GM12878 (cell line): ENCODE measurements at regions not wholly inside any gene's neighbourhood (a gene's known extent, or its start where the extent isn't known, plus 50 kb on each side); places are given as distances from the start of the nearest gene placed in this dataset.

Experiments used
- ATAC-seq: fragments of 200-7000 bp; cut with Tn5 transposase; 3 replicates; pipeline ENCODE4 v1.9.1; 2020; ENCODE audit warnings: mild to moderate bottlenecking, moderate library complexity
- BruUV-seq: library from RNA; stranded (reverse); fragments of 400-500 nt; replicated peaks from 2 replicates; lab custom pipeline; 2021; lab: Mats Ljungman, UMichigan
- CTCF ChIA-PET: fragments of 300-600 bp; sonication (Branson Sonifier 250); formaldehyde crosslinking; extraction: SDS; loops from one replicate; lab custom pipeline; 2021; ENCODE audit warnings: inconsistent platforms; lab: Yijun Ruan, JAX
- POLR2A ChIA-PET: fragments of 350-600 bp; formaldehyde crosslinking; extraction: SDS; loops from one replicate; lab custom pipeline; 2021; ENCODE audit warnings: inconsistent platforms; lab: Charles Lee
- RAD21 ChIA-PET: fragments of 300-600 bp; sonication (Branson Sonifier 250); formaldehyde crosslinking; loops from one replicate; lab custom pipeline; 2023; ENCODE audit warnings: antibody characterized with exemption; ENCODE audit not compliant: unreplicated experiment; lab: Charles Lee
- SMC1A ChIA-PET: fragments of 300-600 bp; sonication (Branson Sonifier 250); formaldehyde crosslinking; loops from one replicate; lab custom pipeline; 2023; ENCODE audit not compliant: unreplicated experiment, uncharacterized antibody; lab: Charles Lee
- DNase-seq: peaks from one replicate; pipeline ENCODE4 v3.0.0-alpha.2; 2011; ENCODE audit warnings: low read depth, low spot score
- FAIRE-seq: peaks from 3 replicates; lab custom pipeline; 2011; peaks lifted over from hg19 to GRCh38; lab: Jason Lieb, UNC
- H2AFZ ChIP-seq: 2 replicates; pipeline ENCODE4 v1.6.0; 2011; ENCODE audit warnings: low read depth, low read length, control low read depth; ENCODE audit not compliant: control insufficient read depth
- H3K27ac ChIP-seq: 2 replicates; pipeline ENCODE4 v1.5.1; 2011; ENCODE audit warnings: control low read depth; ENCODE audit not compliant: control insufficient read depth, insufficient read depth
- H3K27me3 ChIP-seq, 2 experiments: replicated peaks in 1 of 2; 2 replicates each; pipeline versions ENCODE4 v1.6.0 to v1.6.1; 2011; ENCODE audit warnings: low read length in 1 of 2; ENCODE audit not compliant: control insufficient read depth in 2 of 2, insufficient read depth in 2 of 2
- H3K36me3 ChIP-seq, 2 experiments: 2 replicates each; pipeline ENCODE4 v1.5.1; 2011; ENCODE audit warnings: low read length in 1 of 2; ENCODE audit not compliant: control insufficient read depth in 2 of 2, insufficient read depth in 2 of 2
- H3K4me1 ChIP-seq: 2 replicates; pipeline ENCODE4 v1.6.1; 2011; ENCODE audit warnings: mild to moderate bottlenecking, low read length, moderate library complexity, mixed read lengths; ENCODE audit not compliant: control insufficient read depth, insufficient read depth
- H3K4me2 ChIP-seq: 2 replicates; pipeline ENCODE4 v1.6.0; 2011; ENCODE audit warnings: control low read depth; ENCODE audit not compliant: control insufficient read depth, insufficient read depth
- H3K4me3 ChIP-seq: fragments of 200-600 bp; sonication (generic); 2 replicates; pipeline ENCODE4 v1.5.1; 2016
- H3K79me2 ChIP-seq: 2 replicates; pipeline ENCODE4 v1.6.0; 2011; ENCODE audit warnings: low read length; ENCODE audit not compliant: control insufficient read depth, insufficient read depth
- H3K9ac ChIP-seq: 2 replicates; pipeline ENCODE4 v1.8.0; 2011; ENCODE audit warnings: low read length, control low read depth, mixed read lengths; ENCODE audit not compliant: control insufficient read depth, insufficient read depth
- H3K9me3 ChIP-seq: replicated peaks from 3 replicates; pipeline ENCODE4 v1.5.1; 2011; ENCODE audit warnings: mild to moderate bottlenecking, low read length; ENCODE audit not compliant: control insufficient read depth, insufficient read depth
- H4K20me1 ChIP-seq: 2 replicates; pipeline ENCODE4 v1.6.0; 2011; ENCODE audit not compliant: control insufficient read depth, insufficient read depth
- ASH2L ChIP-seq: fragments of 300-600, 200-600 bp; sonication (generic); IDR thresholded peaks from 2 replicates; pipeline ENCODE4 v1.6.1; 2017; ENCODE audit warnings: low read depth, mild to moderate bottlenecking, borderline replicate concordance
- BCL11A ChIP-seq: IDR thresholded peaks from 2 replicates; pipeline ENCODE4 v1.6.1; 2011; ENCODE audit warnings: low read depth, low read length
- CEBPB ChIP-seq, 2 experiments: fragments of 150-350 bp in 1 of 2; IDR thresholded peaks; 2 replicates each; pipeline ENCODE4 v1.6.1; 2012 to 2014; ENCODE audit warnings: low read depth in 2 of 2, low read length in 2 of 2, borderline replicate concordance in 1 of 2, inconsistent platforms in 1 of 2
- GABPA ChIP-seq: IDR thresholded peaks from 2 replicates; pipeline ENCODE4 v1.6.1; 2014; ENCODE audit warnings: antibody characterized with exemption, low read depth, mild to moderate bottlenecking, inconsistent platforms
- HCFC1 ChIP-seq: fragments of 150-350 bp; IDR thresholded peaks from 2 replicates; pipeline ENCODE4 v1.6.1; 2014; ENCODE audit warnings: low read length
- JUNB ChIP-seq: IDR thresholded peaks from 2 replicates; pipeline ENCODE4 v1.6.1; 2016; ENCODE audit warnings: antibody characterized with exemption, mild to moderate bottlenecking
- NFYB ChIP-seq: IDR thresholded peaks from 2 replicates; pipeline ENCODE4 v1.6.1; 2011; ENCODE audit warnings: low read depth, mild to moderate bottlenecking, low read length, improper control_type of control experiment, moderate library complexity; ENCODE audit not compliant: insufficient read depth
- POLR2AphosphoS2 ChIP-seq: IDR thresholded peaks from 2 replicates; pipeline ENCODE4 v1.6.1; 2011; ENCODE audit warnings: low read depth, mild to moderate bottlenecking, low read length, improper control_type of control experiment, moderate library complexity
- STAT1 ChIP-seq: fragments of 450-650 bp; conservative IDR thresholded peaks from 2 replicates; pipeline ENCODE4 v1.6.1; 2014; ENCODE audit warnings: antibody characterized with exemption, mild to moderate bottlenecking
- SUZ12 ChIP-seq: fragments of 200-600 bp; sonication (generic); IDR thresholded peaks from one replicate; pipeline ENCODE4 v1.6.1; 2018; ENCODE audit warnings: antibody characterized with exemption, mild to moderate bottlenecking; ENCODE audit not compliant: unreplicated experiment
- ZNF622 ChIP-seq: fragments of 450-650 bp; IDR thresholded peaks from 2 replicates; pipeline ENCODE4 v1.6.1; 2017; ENCODE audit warnings: mild to moderate bottlenecking, inconsistent platforms
- WGBS: methylation state at CpG from one replicate; pipeline ENCODE4 v1.1.6; 2016; ENCODE audit warnings: low lambda C conversion rate; ENCODE audit not compliant: insufficient replicate concordance, insufficient coverage; ENCODE audit errors: missing lambda C conversion rate; 5-methylcytosine and 5-hydroxymethylcytosine counted together
- in situ Hi-C: fragments of 300-500 bp; cut with MboI; formaldehyde crosslinking; loops from 9 replicates; pipeline ENCODE4 v1.14.3; 2018; ENCODE audit warnings: mixed read lengths
- intact Hi-C: fragments of 100-400 bp; cut with micrococcal nuclease; formaldehyde crosslinking; loops from one replicate; pipeline ENCODE4 v1.14.2; 2022; ENCODE audit not compliant: unreplicated experiment
- TF ChIP-seq, protein P1 (sequence below): IDR thresholded peaks from 2 replicates; pipeline ENCODE4 v1.6.1; 2011; ENCODE audit warnings: low read depth, low read length, improper control_type of control experiment, borderline replicate concordance
- TF ChIP-seq, protein P2 (sequence below): fragments of 450-650 bp; IDR thresholded peaks from 2 replicates; pipeline ENCODE4 v1.6.1; 2018; ENCODE audit warnings: mild to moderate bottlenecking, low read depth, moderate library complexity; ENCODE audit not compliant: partially characterized antibody
- TF ChIP-seq, protein P3 (sequence below): IDR thresholded peaks from 2 replicates; pipeline ENCODE4 v1.6.1; 2011; ENCODE audit warnings: borderline replicate concordance, low read depth, mild to moderate bottlenecking, moderate library complexity, mixed read lengths, low read length; ENCODE audit not compliant: insufficient read depth; ENCODE audit errors: extremely low read length

DNA sequence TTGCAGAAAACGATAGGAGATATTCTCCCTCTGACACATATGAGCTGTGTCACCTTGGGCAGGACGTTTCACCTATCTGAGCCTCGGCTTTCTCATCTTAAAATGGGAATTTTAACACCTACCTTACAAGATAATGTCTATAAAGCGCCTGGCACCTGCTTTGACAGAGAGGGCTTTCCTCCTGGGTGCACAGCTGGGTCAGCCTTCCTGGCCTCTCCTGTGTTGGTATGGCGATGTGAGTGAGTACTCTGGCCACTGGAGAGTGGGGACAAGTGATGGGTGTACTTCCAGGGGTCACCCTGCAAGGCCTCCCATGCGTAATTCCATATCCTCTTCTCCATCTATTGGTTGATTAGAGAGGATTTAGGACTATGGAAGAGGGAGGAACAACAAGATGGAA lies 113.1 kb upstream of the SMIM23 start:
- no peak overlapping the region for H3K4me2 ChIP-seq
- H3K36me3 ChIP-seq: no peaks in the 10 kb centered on the region
- no TSS peak for BruUV-seq
- no peak overlapping the region for H3K4me3 ChIP-seq
- H3K9ac ChIP-seq: no peak overlapping the region
- FAIRE-seq (no peak), DNase-seq (no peak)
- POLR2A ChIA-PET: no interaction called here
- SMC1A ChIA-PET: no interaction called here
- in situ Hi-C loops (no loop called here), intact Hi-C loops (no loop called here)
- H3K79me2 ChIP-seq: no peaks in the 10 kb centered on the region
- WGBS: 8% methylated on average over 6 of the region's 6 CpGs
- H4K20me1 ChIP-seq: no peaks in the 10 kb centered on the region
- H3K9me3 ChIP-seq: no peaks in the 10 kb centered on the region
- H2AFZ ChIP-seq: no peak overlapping the region
- no peak overlapping the region for H3K27ac ChIP-seq
- CTCF ChIA-PET: no interaction called here
- no peak for TF ChIP-seq POLR2AphosphoS2
- TF ChIP-seq NFYB: no peak
- no peak for TF ChIP-seq GABPA
- TF ChIP-seq STAT1: no peak
- no peak for TF ChIP-seq ASH2L
- TF ChIP-seq ZNF622: no peak
- no peak for TF ChIP-seq JUNB
- TF ChIP-seq, protein P1, sequence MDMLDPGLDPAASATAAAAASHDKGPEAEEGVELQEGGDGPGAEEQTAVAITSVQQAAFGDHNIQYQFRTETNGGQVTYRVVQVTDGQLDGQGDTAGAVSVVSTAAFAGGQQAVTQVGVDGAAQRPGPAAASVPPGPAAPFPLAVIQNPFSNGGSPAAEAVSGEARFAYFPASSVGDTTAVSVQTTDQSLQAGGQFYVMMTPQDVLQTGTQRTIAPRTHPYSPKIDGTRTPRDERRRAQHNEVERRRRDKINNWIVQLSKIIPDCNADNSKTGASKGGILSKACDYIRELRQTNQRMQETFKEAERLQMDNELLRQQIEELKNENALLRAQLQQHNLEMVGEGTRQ: no peak
- TF ChIP-seq, all 136 proteins: peak for 0
- no peak for ATAC-seq
- no peaks in the 10 kb centered on the region; a peak in 3 of 4 replicates for H3K27me3 ChIP-seq
- H3K4me1 ChIP-seq: no peaks in the 10 kb centered on the region
- RAD21 ChIA-PET: no interaction called here

DNA sequence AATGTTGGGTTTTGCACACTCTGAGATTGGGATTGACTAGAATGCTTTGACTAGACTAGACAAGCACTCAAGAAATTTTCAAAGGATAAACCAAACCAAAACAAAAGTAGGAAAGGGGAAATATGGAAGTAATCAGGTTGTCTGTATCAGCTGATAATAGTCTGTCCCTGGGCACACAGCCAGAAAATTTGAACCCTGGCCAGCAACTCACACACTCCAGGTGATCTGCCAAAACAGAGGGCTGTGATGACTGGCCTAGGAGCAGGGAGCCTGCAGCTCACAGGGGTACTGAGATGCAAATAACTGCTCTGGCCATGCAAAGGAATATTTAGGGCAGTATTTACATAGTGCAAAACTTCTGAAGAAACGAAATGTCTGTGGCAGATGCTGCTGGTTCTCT lies 112.3 kb upstream of the SMIM23 start:
- Histone ChIP-seq H3K4me2 (no peak overlapping the region), H3K27ac (no peak overlapping the region), H3K79me2 (no peaks in the 10 kb centered on the region), H3K27me3 (no peaks in the 10 kb centered on the region; a peak in 3 of 4 replicates), H2AFZ (no peak overlapping the region), H3K9ac (no peak overlapping the region), H3K4me3 (no peak overlapping the region), H3K4me1 (no peaks in the 10 kb centered on the region), H3K36me3 (no peaks in the 10 kb centered on the region), H3K9me3 (no peaks in the 10 kb centered on the region), H4K20me1 (no peaks in the 10 kb centered on the region)
- no TSS peak for BruUV-seq
- ChIA-PET SMC1A (no interaction called here), RAD21 (no interaction called here), CTCF (no interaction called here), POLR2A (no interaction called here)
- DNase-seq (no peak), ATAC-seq (no peak), FAIRE-seq (no peak)
- in situ Hi-C loops (no loop called here), intact Hi-C loops (no loop called here)
- WGBS: 0% methylated on average over 1 of the region's 1 CpG
- TF ChIP-seq SUZ12: no peak
- TF ChIP-seq HCFC1: no peak
- TF ChIP-seq, protein P2, sequence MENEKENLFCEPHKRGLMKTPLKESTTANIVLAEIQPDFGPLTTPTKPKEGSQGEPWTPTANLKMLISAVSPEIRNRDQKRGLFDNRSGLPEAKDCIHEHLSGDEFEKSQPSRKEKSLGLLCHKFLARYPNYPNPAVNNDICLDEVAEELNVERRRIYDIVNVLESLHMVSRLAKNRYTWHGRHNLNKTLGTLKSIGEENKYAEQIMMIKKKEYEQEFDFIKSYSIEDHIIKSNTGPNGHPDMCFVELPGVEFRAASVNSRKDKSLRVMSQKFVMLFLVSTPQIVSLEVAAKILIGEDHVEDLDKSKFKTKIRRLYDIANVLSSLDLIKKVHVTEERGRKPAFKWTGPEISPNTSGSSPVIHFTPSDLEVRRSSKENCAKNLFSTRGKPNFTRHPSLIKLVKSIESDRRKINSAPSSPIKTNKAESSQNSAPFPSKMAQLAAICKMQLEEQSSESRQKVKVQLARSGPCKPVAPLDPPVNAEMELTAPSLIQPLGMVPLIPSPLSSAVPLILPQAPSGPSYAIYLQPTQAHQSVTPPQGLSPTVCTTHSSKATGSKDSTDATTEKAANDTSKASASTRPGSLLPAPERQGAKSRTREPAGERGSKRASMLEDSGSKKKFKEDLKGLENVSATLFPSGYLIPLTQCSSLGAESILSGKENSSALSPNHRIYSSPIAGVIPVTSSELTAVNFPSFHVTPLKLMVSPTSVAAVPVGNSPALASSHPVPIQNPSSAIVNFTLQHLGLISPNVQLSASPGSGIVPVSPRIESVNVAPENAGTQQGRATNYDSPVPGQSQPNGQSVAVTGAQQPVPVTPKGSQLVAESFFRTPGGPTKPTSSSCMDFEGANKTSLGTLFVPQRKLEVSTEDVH: no peak
- TF ChIP-seq CEBPB (IDR thresholded peaks at IDR 0.05; ENCODE audit: borderline replicate concordance in 1 of 2, low read depth in 2 of 2, low read length in 2 of 2): no peak
- TF ChIP-seq, protein P1: no peak
- no peak for TF ChIP-seq BCL11A
- TF ChIP-seq, protein P3, sequence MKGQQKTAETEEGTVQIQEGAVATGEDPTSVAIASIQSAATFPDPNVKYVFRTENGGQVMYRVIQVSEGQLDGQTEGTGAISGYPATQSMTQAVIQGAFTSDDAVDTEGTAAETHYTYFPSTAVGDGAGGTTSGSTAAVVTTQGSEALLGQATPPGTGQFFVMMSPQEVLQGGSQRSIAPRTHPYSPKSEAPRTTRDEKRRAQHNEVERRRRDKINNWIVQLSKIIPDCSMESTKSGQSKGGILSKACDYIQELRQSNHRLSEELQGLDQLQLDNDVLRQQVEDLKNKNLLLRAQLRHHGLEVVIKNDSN: no peak
